Fibroblast of gingiva (primary cell): ENCODE measurements at regions not wholly inside any gene's neighbourhood (a gene's known extent, or its start where the extent isn't known, plus 50 kb on each side); places are given as distances from the start of the nearest gene placed in this dataset.

Experiments used
- DNase-seq: peaks from one replicate; pipeline ENCODE4 v3.0.0-alpha.2; 2011; ENCODE audit warnings: low read depth

DNA sequence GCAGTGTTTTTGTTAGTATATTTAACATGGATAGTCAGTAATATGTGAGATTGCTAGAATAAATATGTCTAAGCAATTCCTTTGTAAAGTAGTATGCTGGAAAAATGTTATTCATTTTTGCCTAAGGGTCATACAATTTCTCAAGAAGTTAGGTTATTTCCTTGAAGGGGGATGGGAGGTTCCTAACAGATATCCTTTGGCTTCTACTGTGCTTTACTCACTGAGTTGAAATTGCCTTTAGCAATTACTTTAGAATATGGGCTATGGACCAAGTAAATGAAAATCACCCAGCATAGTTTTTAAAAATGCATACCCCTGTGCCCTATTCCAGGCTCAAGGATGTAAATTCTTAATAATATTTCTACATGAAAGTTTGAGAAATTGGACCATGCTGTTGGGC lies 1386.4 kb upstream of the SLC39A10 start:
- DNase-seq, result no peak

DNA sequence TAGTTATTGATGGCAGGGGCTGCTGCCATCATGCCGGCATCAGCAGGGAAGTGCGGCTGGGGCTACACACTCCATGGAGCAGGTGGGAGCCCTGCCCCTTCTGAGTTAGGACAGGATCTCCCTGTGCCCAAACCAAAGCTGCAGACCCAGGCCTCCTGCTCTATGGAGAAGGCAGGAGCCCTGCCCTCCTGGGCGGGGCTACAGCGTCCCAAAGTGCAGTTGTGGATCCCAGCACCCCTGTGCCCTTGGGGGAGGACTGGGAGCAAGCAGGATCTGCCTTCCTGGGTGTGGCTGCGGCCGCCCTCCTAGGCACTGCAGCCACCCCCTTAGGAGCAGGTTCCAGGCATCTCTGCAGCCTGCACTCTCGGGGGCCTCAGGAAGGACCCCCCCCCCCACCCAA lies 1392.4 kb upstream of the SLC39A10 start:
- no peak for DNase-seq

DNA sequence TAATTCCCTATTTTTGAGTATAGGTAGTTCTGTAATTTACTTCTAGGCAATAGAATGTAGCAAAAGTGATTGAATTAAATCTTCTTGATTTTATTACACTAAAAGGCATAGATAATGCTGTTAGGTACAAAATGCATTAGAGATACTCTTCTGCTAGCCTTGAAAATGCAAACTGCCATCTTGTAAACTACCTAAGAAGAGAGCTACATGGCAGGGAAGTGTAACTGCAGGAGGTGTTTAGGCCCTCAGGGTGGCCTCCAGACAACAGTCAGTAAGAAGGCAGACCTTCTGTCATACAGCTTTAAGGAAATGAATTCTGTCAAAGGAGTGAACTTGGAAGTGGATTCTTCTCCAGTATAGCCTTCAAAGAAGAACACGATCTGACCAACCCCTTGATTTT lies 1396.8 kb upstream of the SLC39A10 start:
- DNase-seq, result no peak

DNA sequence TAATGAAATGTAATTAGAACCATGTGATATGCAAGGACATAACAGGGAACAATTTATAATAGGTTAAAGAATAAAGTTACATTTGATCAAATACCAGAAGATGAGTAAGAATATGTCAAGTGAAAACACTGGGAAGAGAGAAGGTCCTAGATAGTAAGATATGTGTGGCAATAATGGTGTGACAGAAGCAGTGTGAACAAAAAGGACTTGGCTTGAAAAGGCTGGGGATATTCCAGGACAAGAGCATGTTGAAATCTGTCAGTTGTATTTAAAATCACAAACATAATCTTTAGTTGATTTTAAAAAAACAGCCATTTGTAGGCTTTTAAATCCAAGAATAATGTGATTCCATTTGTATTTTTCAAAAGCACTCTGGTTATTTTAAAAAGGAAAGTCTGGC lies 1399.9 kb upstream of the SLC39A10 start:
- DNase-seq, result peak; percentile 29

DNA sequence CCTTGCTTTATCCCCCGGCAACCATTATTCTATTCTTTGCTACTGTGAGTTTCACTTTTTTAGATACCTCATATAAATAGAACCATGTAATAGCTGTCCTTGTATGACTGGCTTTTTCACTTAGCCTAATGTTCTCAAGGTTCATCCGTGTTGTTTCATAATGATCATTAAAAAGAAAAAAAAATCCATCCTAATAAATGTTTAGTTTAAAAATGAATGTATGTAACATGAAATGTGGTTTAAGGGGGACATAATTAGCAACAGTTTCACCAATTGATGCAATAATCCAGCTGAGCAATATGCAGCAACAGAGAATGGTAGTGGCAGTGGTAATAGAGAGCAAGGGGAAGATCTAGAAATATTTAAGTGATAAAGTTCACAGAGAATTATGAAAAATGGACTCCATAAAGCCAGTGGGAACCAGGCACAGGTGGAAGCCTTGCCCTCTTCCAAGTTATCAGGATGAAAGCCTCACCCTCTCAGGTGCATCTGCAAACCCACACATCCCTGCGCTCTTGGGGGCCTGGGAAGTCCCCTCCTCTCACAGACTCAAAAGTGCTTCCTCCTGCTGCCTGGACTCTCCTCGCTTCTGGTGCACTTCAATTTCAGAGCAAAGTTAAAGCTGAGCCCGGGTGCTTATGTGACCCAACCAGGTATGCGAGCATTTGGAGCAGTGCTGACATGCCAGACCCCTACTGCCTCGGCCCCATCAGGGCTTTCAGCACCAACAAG lies 1403.3 kb upstream of the SLC39A10 start:
- no peak for DNase-seq

DNA sequence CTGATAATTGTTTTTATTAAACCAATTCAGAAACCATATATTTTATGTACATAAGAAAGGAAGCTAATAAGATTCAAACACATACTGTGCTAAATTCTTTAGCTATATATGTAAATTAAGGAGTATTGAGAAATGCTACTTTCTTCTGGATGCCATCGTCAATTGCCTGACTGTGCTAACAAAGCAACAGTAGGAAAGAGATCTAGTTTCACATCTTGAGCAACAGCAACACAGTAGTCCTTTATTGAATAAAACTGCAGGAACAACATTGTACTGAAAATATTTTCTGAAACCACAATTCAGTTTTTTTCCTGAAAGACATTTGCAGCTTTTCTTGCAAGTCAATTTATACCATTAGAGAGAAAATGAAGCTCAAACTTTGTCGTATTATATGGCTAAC lies 1404.9 kb upstream of the SLC39A10 start:
- DNase-seq, result peak; percentile 4

DNA sequence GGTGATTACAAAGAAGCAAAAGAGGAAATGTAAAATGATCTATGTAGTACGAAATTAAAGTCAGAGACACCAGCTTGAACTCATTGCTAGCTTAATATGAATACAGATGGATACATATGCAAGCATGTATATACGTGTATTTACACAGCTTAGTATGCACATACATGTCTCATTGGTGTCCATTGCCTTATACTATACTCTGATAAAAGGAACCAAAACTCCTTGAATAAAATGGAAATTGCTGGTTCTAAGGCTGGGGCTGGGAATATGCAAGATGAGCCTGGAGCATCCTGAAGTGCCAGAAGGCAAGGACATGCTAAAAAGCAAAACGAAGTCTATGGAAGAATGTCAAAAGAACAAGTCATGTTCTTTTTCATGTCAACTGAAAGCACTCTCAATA lies 1424.4 kb upstream of the SLC39A10 start:
- no peak for DNase-seq

DNA sequence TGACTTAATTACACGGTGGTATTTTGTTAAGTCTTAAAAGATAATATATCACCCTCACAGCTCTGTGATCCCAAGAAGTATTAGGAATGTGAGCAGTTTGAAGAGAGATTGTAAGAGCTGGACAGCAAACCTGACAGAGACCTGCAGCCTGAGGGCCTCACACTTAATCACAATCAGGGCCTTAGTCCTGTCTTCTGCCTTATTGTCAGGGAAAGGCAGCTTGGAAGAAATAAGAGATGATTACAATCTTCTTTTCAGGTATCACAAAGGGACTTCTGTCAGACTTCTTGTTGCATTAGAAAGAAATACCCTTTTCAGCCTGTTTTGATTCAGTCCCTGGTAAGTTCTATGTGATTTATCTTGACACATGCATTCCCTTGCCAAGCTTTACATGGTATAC lies 1433.8 kb upstream of the SLC39A10 start:
- no peak for DNase-seq

DNA sequence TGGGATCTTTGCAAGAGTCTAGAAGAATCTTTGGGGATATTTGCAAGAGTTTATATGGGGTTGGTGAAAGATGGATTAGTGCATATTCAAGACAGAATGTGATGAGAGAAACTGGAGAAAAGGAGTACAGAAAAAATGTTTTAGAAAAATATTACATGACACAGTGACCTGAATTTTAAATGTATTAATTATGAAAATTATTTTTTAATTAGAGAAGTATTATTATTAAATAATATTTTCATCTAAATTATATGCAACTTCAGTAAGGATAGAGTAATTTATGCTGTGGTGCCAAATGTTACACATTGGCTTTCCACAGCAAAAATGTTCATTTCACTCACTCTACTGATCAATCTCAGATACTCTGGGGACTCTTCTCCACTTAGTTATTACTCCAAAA lies 1442.8 kb upstream of the SLC39A10 start:
- DNase-seq, result no peak

DNA sequence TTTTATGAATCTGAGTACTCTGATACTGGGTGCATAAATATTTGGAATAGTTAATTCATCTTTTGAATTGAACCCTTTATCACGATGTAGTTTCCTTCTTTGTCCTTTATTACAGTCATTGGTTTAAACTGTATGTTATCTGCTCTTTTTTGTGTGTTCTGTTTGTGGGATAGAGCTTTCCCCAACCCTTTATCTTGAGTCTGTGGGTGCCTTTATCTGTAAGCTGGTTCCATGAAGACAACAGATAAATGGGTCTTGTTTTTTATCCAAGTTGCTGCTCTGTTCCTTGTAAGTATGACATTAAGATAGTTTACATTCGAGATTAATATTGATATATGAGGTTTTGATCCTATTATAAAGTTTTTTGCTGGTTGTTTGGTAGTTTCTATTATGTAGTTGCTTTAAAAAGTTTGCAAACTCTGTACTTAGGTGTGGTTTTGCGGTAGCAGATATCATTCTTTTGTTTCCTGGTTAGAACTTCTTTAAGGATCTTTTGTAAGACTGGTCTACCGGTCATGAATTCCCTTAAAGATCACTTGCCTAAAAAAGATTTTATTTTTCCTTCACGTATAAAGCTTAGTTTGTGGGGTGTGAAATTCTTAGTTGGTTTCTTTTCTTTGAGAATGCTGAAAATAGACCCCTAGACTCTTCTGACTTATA lies 1451.3 kb upstream of the SLC39A10 start:
- no peak for DNase-seq

DNA sequence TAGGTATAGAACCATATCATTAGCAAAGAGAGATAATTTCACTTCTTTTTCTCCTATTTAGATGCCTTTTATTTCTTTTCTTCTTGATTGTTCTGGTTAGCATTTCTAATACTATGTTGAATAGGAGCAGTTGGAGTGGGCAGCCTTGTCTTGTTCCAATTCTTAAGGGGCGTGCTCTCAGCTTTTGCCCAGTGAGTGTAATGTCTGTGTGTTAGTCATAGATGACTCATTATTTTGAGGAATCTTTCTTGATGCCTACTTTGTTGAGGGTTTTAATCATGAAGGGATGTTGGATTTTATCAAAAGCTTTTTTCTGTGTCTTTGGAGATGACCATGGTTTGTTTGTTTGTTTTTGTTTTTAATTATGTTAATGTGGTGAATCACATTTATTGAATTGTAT lies 1453.1 kb upstream of the SLC39A10 start:
- no peak for DNase-seq

DNA sequence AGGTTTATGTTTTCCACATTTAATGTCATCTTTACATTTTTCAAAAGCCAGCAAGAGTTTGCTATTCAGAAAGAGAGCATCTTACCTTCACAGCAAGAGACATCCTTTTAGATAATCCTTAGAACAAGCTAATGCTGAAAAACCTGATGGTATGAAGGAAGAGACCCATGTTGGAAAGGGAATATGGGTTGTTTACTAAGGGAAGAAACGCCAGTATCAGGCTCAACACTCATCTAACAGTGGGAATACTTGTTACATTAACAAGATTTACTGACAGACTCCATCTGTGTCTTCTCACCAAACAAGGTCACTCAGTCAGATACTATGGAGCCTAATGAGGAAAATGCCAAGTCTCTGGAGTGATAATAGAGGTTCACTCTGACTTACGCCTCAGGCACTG lies 1474.1 kb upstream of the SLC39A10 start:
- DNase-seq, result no peak

DNA sequence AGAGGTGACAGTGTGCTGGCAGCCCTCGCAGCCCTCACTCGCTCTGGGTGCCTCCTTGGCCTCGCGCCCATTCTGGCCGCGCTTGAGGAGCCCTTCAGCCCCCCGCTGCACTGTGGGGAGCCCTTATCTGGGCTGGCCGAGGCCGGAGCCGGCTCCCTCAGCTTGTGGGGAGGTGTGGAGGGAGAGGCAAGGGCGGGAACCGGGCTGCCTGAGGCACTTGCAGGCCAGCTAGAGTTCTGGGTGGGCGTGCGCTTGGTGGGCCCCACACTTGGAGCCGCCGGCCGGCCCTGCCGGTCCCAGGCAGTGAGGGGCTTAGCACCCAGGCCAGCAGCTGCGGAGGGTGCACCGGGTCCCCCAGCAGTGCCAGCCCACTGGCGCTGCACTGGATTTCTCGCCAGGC lies 1480.9 kb upstream of the SLC39A10 start:
- no peak for DNase-seq

DNA sequence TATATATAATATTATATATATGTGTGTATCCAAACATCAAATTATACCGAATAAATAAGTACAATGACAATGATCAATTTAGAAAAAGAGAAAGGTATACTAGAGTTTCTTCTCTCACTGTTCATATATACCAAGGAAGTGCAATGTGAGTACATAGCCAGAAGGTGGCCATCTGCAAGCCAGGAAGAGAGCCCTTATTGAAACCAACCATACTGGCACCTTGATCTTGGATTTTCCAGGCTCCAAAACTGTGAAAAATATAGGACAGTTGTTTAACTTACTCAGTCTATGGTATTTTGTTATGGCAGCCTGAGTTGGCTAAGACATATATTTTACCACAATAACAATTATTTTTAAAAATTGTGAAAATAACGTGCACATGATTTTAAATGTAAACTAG lies 1490.2 kb upstream of the SLC39A10 start:
- DNase-seq, result no peak

DNA sequence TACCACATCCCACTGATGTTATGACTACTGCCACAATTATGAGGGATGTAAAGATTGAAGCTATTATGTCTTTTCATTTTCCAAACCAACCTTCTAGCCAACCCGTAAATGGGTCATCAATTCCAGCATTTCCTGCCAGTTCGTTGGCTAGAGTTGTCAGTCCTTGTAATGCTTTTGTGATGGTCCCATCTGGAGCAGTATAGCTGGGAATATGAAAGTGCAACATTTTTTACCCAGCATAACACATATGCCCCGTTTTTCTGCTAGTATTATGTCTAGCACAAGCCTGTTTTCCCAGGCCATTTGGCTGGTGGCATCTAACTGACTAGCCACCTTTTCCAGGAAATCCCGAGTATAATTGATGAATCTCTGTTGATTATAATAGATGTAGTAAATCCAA lies 1501.6 kb upstream of the SLC39A10 start:
- no peak for DNase-seq

DNA sequence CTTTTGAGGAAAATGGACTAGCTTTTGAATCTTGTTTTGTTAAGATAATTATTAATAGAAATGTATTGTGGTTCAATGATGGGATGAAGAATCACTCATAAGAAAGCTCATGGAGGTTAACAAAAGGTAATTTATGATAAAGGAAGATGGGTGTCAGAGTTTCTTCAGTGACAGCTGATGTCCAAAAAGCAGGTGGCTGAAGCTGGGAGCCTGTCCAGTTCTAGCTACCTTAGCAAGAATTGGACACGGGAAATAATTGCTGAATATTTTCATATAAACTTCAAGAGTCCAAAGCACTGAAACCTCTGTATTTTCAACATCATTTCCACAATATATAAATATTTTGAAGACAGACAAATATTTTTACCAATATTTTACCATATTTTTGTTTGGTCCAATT lies 1505.8 kb upstream of the SLC39A10 start:
- no peak for DNase-seq

DNA sequence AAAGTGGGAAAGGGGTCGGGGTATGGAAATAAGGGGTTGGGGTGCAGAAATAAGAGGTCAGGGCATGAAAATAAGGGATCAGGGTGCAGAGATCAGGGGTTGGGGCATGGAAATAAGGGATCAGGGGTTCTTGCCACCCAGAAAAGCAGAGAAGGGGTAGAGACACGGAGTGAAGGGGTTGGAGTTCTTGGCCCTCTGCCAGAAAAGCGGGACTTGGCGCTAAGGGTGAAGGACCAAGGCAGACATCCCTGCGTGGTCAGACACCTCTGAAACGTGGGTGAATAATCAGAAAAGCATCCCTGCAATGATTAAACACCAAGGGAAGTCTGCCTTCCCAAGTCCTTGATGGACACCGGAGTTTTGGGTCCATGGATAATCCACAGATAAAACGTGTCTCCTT lies 1521.6 kb upstream of the SLC39A10 start:
- no peak for DNase-seq

DNA sequence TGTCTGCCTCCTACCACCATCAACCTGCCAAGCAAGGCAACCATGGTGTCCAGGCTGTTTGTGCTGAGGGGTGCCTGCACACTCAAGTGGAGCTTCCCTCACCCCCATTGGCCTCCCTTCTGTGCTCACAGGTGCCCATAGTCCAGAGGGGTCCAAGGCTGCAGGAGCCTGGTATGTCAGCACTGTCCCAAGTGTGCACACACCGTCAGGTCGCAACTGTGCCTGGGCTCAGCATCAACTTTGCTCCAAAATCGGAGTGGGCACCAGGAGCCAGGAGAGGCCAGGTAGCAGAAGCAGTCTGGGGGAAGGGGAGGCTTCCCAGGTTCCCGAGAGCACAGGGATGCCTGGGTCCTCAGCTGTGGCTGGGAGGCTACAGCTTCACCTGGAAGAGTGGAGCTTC lies 1528.2 kb upstream of the SLC39A10 start:
- DNase-seq, result no peak

DNA sequence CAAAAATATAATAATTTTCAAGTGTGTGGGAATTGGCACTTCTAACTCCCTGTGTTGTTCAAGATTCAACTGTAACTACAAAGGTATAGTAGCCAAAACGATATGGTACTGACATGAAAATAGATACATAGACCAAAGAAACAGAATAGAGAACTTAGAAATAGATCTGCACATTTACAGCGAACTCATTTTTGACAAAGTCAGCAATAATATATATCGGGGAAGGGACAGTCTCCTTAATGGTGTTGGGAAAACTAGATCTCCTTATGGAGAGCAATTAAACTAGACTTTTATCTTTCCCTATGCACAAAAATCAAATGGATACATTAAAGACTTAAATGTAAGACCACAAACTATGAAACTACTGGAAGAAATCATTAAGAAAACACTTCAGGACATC lies 1530.6 kb upstream of the SLC39A10 start:
- no peak for DNase-seq

DNA sequence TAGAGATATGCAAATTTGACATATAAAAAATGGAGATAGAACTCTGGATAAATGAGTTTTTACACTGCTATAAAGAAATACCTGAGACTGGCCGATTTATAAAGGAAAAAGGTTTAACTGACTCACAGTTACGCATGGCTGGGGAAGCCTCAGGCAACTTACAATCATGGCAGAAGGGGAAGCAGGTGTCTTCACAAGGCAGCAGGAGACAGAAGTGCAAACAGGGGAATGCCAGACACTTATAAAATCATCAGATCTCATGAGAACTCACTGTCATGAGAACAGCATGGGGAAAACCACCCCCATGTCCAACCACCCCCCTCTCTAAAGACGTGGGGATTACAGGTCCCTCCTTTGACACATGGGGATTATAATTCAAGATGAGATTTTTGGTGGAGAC lies 1540.2 kb upstream of the SLC39A10 start:
- DNase-seq, result no peak

DNA sequence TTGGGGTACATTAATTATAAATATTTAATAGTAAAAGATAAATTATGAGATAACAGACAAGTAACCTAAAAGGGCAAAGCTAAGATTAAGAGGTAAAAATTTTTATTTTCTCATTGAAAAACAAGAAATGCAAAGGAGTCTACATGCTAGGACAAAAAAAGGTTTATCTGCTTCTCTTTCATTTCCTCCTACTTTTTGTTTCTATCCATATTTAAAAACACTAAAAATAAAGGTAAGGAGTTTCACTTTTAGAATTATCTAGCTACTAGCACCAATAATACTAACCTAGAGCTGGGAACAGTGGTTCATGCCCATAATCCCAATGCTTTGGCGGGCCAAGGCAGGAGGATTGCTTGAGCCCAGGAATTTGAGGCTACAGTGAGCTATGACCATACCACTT lies 1551.7 kb upstream of the SLC39A10 start:
- no peak for DNase-seq

DNA sequence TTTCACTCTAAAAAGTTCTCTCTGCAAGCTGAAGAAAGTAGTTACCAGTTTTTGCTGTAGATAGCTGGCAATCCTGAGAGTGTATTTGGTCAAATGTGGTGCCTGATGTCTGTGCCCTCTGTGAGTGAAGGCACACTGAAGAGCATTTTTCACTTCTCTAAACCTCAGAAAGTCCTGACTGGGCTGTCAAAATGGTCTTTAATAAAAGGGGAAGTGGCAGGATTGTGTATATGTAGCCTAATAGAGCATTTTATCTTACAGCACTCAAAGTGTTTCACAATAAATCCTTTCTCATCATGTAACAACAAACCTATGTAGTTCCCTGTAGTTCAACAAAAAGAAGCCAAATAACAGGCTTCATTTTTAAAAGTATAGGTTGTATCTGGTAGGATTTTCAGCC lies 1552.3 kb upstream of the SLC39A10 start:
- DNase-seq, result no peak

DNA sequence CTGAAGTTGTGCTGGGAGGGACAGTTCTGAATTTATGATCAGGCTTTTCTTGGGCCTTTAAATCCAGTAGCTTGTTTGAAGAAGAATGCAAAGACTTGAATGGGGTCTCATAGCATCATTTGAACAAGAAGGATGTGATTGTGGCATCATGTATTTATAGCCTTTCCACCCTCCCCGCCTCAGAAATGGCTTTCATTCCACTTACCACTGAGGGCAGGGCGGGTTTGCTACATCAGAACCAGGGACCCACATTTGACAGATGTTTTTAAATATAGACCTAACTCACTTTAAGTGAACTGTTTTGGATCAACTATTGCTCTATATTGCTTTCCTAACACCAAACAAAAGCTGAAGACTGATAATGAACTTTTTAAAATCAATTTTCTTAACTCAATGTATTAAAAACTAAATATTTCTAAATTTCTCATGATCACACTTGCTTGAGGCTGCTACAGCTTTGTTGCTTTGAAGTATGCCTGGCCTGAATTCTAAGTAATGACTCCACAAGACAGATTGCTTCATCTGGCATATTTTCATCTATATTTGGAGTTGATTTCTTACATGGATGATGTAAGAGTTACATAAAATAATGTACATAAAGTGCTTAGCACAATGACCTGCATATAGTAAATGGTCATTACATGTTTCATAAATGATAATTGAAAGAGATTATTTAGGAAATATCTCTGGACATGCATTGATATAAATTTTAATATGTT lies 1552.9 kb upstream of the SLC39A10 start:
- no peak for DNase-seq

DNA sequence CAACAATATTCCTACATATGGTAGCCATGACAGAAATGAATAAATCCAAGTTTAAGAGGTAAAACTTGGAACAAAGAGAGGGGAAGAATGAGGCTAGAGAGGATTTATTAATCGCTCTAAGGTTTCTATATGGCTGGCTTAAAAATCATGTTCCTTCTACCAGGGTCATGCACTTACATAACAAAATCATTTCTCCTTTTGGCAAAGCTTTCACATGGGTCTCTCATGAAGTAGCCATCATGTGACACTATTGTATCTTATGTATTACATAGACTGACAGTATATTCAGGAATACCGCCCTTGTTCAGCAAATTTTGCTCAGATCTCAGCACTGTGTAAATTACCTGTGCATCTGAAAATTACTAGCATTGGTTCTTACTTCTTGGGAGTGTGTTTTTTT lies 1554.5 kb upstream of the SLC39A10 start:
- DNase-seq, result no peak
